HG03432 (cell line): ENCODE measurements at regions not wholly inside any gene's neighbourhood (a gene's known extent, or its start where the extent isn't known, plus 50 kb on each side); places are given as distances from the start of the nearest gene placed in this dataset.

Source experiments
- ATAC-seq: cut with Tn5 transposase; IDR thresholded peaks from one replicate; pipeline ENCODE4 v1.9.1; 2021; ENCODE audit warnings: mild to moderate bottlenecking, moderate library complexity; ENCODE audit not compliant: unreplicated experiment

DNA sequence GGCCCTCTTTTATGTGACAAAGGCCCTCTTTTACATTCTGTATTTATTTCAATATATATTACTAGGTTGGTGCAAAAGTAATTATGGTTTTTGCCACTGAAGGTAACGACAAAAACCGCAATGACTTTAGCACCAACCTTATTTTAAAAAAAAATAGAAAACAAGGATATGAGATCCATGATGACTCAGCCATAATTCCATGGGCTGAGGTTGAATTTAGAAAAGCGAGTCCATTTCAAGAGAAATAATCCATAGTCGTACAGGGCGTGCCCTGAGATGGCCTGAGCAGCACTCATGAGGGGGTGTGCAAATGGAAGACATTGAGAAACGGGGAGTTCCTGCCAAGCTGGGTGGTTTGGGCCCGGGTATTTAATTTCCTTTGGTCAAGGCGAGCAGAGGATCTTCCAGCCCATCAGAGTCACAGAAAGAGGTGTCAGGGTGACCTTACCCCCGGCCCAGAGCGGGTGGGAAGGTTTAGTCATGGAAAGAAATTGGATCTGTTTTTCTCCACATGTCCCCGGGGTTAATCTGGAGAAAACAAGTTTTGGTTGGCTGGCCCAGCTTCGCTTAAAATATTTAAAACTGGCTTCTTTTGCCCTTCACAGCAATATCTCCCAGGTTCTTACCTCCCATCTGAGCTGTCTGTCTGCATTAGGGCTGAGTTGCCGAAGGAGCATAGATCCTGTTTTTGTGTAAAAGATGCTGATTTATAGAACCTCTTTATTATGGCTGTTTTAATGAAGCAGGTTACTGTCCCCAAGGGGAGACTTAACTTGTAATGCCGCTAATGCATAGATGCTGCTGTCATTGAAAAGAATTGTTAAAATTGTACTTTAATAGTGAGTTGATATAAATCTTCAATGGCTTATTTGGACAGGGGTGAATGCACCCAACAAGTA is 255.6 kb downstream of the PREX1 start:
- ATAC-seq, result no peak

DNA sequence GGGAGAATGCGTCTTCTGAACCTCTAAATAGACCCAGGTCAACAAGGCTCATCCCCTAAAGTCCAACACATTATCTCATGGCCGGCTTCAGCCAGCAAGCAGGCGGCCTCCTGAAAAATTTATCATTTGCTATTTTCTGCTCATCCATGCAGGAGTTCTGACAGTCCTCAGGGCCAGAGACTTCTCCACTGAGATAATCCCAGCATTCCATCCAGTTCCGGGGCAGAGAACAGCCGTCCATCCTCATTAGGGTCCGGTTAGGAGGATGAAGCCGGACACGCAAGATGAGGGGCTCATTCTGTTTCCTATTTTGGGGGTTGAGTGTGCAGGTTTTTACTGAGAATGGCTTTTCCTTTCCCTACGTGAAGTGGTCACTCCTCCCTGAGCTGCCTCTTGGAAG is 258.1 kb downstream of the PREX1 start:
- ATAC-seq, result no peak

DNA sequence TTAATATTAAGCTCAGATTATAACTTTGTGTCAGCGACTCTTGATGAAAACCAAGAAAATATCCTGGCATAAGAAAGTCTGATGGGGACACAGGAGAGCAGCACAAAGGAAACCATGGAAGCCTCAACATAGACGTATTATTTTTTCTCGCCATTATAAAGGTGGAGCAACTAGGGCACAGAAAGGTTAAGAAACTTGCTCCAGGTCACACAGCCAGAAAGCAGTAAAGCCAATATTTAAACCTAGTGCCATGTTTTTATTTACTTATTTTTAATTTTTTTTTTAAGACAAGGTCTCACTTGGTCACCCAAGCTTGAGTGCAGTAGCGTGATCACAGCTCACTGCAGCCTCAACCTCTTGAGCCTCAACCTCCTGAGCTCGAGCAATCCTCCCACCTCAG is 259.3 kb downstream of the PREX1 start:
- ATAC-seq, result no peak

DNA sequence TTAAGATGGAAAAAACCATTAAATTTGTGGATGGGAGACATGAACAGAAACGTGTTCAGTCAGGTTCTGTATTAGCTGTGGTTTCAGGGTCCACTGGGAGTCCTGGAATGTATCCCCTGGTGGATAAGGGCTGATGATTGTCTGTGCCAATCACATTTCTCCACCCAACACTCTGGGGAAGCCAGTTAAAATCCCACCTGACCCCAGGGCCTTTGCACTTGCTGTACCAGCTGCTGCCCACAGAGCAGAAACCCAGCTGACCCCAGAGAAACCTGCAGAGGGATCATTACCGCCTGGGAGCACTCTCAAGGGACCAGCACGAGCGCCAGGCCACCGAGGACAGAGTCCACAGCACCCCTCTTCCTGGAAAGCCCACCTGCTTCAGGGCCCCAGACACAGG is 260.7 kb downstream of the PREX1 start:
- no peak for ATAC-seq

DNA sequence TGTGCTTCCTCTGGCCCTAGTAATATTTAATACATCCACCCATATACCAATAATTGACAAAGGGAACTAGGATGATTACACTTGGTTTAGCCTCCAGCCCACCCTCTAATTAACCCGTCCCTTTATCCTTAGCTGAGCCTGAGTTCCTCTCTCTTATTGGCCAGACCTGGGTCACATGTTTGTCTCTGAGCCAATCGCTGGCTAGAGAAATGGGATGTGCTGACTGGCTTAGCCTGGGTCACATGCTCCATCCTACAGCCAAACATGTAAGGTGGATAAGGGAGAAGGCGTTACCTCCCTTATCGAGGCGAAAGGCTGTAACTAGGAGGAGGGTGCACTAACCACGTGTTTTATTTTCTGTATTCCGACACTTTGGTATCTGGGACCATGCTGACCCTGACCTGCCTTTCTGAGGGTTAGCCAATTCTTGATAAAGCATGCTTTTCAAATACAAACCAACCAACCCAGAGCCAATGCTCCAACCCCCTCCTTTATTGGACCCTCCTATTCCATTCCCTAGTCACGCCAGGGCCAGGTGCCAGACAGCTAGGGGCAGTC is 262.7 kb downstream of the PREX1 start:
- no peak for ATAC-seq

DNA sequence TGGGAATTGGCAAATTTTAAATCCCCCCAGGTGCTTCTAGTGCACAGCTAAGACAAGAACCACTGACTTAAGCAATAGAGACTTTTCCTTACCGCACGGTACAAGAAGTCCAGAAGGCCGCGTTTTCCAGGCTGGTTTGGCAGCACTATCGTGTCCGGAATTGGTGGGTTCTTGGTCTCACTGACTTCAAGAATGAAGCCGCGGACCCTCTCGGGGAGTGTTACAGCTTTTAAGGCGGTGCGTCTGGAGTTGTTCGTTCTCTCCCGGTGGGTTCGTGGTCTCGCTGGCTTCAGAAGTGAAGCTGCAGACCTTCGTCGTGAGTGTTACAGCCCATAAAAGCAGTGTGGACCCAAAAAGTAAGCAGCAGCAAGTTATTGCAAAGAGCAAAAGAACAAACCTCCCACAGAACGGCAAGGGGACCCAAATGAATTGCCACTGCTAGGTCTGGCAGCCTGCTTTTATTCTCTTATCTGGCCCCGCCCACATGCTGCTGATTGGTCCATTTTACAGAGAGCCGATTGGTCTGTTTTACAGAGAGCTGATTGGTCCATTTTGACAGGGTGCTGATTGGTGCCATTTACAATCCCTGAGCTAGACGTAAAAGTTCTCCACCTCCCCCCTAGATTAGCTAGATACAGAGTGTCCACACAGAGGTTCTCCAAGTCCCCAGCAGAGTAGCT is 264.5 kb downstream of the PREX1 start:
- ATAC-seq, result no peak

DNA sequence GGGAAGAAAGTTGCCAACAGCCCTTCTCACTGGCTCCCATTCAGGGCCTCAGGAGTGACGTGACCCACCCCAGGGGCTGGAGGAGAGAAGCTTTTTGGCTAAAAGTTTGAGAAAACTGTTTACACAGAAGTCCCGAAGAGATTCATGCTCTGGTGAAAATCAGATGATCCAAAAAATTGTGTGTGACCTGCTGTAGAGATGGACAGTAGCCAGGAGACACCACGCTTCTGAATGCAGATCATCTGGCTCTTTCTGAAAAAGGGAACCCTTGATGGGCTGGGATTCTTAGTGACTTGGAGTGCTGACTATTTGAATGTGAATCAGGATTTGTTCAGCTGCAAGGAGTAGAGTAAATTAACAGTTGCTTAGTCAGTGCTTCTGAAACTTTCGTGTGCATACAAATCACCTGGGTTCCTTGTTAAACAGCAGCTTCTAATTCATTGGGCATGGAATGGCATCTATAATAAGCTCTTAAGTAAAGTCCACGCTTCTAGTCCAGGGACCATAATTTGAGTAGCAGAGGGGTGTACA is 265.1 kb downstream of the PREX1 start:
- ATAC-seq, result no peak

DNA sequence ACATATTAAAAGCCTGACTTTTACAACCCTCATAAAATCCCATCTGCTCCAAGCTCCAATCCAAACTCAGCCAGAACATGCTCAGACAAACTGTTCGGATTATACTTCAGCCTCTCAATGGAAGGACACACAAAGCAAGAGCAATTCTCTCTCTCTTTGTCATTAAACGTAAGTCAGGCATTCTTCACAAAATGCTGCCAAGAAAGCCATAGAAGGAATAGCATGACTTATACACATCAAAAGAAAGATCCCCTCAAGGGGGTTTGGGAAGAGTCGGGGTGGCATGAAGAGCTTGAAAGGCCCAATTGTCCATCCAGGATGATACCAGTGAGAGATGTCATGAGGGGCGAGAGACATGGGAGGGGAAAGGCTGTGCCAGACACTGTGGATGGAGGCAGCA is 268.9 kb downstream of the PREX1 start:
- ATAC-seq, result no peak

DNA sequence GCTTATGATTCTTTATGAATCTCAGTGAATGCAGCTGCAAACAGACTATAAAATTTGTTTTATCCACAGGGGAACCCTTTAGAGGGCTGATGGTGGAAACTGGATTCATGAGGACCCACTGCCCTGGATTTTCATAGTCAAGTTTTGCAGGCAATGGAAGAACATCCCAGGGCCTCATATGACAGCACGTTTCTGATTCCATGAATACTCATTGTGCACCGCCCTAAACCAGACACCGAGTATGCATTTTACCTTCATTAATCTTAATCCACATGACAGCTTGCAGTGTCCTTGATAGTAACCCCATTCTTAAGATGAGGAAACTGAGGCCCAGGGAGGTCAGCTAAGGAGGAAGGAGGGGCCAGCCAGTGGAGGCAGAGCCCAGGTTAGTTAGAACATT is 270.4 kb downstream of the PREX1 start:
- no peak for ATAC-seq

DNA sequence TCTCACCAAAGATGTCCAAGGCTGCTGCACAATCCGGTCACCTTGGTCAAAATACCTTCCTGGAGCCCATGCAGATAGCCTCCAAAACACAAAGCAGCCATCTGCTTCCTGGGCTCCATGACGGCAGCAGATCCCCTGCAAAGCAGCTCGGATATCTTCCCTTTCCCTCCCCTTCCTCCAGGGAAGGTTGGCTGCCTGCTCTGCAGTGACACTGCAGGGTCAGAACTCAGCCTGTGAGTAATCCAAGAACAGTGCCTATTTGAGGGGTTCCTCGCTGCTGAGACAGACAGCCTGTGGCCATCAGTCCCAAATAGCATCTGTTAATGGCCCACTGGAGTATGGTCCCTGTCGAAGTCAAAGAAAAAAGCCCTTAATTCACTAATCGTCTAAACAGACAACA is 270.8 kb downstream of the PREX1 start:
- no peak for ATAC-seq

DNA sequence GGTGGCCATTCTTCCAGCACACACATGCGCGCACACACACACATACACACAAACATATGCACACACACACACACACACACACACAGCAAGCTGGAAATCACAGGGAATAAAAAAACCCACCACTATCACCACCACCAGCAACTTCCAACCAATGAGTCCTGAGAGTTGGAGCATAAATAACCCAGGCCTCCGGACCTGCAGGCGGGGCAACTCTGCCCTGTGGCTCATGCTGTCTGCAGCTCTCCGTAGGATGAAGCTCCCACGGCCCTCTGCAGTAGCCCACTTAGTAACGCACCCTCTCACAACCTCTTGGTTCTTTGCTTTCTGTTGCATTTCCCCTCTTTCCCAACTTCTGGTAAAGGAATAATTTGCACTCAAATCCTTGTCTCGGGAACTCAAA is 275.2 kb downstream of the PREX1 start:
- no peak for ATAC-seq

DNA sequence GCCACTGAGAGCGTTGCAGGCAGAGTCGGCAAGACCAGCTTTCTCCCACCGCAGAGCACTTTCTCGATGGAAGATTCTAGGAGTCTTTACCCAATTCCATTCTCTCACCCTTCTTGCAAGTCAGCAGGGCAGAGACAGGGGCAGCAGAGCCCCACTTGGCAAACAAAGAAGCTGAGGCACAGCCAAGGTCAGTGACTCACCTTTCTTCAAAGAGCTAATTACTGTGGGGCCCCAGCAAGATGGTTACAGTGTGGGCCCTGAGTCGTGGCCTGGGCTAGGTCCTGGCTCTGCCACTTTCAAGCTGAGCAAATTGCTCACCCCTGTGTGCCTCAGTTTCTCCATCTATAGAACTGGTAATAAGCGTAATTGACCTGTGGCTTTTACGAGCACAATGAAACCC is 277.0 kb downstream of the PREX1 start:
- ATAC-seq, result no peak

DNA sequence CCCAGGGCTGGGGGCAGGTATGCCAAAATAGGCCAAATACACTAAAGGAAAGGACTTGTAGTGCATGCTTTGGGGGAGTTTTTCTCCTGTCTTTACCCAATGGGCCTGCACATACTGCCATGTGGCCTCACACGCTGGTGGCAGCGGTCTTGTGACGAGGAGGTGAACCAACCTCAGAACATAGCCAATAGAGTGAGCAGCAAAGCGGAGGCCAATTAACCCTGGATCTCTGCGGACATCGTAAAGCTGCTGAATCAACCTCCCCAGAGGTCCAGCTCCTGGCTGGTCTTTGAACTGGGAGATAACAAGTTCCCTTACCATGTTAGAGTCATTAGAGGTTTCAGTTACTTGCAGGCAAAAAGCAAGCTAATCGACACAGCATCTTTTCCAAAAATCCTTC is 280.1 kb downstream of the PREX1 start:
- ATAC-seq, result no peak

DNA sequence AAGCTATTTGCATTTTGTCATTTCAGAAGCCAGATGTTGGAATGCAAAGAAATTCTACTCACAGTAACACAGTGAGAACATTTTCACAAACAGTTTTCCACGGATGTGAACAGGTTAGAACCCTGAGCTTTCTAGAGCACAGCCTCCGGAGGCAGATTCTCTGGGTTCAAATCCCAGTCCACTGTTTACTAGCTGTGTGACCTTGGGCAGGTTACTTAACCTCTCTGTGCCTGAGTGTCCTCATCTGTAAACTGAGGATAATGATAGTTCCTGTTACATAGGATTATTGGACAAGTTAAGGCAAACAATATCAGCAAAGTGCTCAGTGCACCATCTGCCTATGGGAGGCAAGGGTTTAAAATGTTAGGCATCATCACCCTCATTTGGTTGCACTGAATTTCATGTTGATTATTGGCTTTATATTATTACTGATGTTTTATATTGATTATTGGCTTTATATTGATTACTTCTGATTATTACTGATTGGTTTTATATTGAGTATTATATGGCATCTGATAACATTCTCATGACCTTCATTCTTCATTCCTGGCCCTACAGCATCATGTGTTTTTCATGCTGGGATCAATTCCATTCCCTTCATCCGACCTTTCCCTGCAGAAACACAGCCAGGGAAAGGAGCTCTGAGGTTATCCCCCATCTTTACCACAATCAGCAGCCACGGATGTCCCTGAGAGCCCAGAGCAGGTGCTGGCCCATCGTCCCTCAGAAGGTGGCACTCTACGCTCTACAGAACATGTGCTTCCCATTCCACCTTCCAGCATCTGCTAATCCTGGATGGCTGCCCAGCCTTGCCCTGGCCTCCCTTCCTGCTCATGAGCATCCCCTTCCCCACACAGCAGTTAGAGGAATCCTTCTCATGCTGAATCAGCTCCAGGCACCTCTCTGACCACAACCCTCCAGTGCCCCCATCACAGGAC is 283.1 kb downstream of the PREX1 start:
- no peak for ATAC-seq

DNA sequence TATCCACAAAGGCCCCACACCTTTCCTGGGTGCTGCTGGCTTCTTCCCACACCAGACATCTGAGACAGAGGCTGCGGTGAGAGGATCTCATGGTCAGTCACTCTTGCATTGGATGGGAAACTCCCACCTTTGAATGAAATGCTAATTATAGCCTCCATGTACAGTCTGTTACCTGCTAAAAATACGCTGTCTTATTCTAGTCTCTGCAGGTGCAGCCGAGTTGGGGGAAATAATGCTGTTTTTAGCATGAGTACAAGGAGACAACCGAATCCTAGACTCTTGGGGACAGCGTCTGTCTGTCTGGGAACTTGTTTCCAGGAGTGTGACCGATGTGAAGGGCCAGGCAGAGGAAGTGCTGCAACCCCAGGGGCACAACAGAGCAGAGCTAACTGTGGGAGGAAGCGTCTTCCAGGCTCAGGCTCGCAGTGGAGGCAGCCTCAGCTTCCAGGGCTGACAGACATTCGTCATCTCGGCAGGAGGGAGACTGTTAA is 286.2 kb downstream of the PREX1 start:
- ATAC-seq, result no peak

DNA sequence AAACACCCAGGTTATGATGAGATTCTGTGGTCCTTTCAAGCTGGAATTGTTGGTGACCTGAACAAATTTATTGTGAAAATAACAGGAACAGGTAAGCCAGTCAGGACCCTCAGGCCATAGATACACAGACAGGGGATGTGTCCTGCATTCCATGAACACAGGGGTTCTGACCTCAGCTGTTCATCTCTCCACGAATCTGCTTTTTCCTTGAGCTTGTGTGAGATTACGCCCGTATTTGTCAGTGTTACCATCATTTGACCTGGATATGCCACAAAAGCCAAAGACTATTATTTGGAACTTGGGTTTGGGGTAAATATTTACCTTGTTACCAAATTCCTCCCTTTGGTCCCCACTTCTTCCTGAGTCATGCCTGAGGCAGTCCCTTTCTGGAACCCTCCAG is 288.9 kb downstream of the PREX1 start:
- no peak for ATAC-seq

DNA sequence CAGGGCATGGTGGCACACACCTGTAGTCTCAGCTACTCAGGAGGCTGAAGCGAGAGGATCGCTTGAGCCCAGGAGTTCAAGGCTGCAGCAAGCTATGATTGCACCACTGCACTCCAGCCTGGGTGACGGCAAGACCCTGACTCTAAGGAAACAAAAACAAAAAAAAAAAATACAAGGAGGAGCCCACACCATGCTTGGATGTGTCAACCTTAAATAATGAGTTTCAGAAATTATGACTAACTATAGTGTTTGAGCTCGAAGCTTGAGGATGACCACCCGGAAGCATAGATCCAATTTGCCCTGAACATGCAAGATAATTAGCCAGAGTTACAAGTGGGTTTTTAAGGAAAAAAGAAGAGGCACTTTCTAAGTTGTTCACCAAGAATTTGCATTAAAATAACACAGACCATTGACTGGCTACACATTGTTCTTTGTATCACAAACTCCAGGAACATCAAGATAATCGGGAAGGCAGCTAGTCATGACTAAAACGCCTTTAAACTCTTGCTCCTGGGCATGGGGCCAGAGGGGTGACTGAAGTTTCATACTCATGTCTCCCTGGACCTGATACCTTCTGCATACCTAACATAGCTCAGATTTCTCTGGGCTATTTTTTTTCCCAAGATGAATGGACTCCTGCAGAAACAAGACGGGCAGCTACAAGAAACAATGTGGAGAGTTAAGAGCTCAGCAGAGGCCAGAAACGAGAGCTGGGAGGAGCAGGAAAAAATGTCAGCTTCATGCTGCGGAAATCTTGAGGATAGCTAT is 289.6 kb downstream of the PREX1 start:
- ATAC-seq, result no peak

DNA sequence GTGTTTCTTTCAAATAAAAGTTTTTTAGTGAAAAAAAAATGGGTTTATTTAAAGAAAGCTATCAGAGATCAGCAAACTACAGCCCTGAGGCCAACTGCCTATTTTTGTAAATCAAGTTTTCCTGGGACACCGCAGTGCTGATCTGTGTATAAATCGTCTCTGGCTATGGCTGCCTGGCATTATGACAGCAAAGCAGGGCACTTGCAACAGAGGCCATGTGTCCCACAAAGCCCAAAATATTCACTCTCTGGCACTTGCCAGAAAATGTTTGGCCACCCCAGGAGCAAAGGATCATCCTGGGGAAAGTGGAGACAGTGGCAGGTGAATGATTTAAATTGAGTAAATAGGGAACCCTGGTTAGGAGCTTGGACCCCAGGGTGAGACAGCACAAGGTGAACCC is 291.6 kb downstream of the PREX1 start:
- no peak for ATAC-seq

DNA sequence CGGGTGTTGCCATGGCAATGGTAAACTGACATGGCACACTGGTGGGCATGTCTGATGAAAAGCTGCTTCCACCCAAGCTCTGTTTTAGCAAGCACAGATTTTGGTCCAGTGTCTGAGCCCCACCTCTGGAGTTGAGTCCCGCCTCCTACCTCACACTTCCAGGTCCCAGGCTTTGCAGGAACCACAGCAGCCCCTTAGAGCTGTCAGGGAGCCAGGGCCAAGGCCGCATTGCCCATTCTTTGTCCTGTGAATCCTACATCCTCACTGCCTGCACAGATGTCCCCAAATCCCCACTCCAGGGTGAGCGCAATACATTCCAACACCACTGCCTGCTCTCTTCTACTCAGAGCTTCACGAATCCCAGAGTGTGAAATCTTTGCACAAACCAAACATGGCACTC is 292.2 kb downstream of the PREX1 start:
- no peak for ATAC-seq

DNA sequence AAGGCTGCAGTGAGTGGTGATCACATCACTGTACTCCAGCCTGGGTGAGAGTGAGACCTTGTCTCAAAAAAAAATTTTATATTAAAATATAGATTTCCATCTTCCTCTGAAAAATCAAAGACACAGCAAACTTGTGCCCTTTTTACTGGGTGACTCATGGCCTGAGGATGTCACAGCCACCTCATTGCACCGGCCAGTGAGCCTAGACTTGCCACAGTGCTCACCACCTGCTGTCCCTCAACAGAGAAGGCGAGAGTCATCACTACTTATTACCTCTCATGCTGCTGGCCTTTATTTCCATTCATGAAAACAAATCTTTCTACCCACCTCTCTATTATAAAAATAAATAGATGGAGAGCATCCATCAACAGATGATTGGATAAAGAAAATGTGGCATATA is 295.8 kb downstream of the PREX1 start:
- no peak for ATAC-seq
